GM10266 (cell line): ENCODE measurements at regions not wholly inside any gene's neighbourhood (a gene's known extent, or its start where the extent isn't known, plus 50 kb on each side); places are given as distances from the start of the nearest gene placed in this dataset.

Experiments used
- DNase-seq: peaks from one replicate; pipeline ENCODE4 v3.0.0; 2012; ENCODE audit errors: extremely low spot score
- CTCF ChIP-seq: IDR thresholded peaks from 2 replicates; pipeline ENCODE4 v1.5.1; 2012; ENCODE audit warnings: mild to moderate bottlenecking, low read depth; ENCODE audit not compliant: control insufficient read depth, insufficient read depth; ENCODE audit errors: missing control alignments

GRCh38 chr2:552906-553305 lies 124.3 kb downstream of the TMEM18 start:
- no peak for TF ChIP-seq CTCF
- no peak for DNase-seq

GRCh38 chr2:551621-552020 lies 125.6 kb downstream of the TMEM18 start:
- no peak for TF ChIP-seq CTCF
- DNase-seq, result no peak

GRCh38 chr2:550860-551567 lies 126.2 kb downstream of the TMEM18 start:
- no peak for DNase-seq
- TF ChIP-seq CTCF, result no peak

DNA sequence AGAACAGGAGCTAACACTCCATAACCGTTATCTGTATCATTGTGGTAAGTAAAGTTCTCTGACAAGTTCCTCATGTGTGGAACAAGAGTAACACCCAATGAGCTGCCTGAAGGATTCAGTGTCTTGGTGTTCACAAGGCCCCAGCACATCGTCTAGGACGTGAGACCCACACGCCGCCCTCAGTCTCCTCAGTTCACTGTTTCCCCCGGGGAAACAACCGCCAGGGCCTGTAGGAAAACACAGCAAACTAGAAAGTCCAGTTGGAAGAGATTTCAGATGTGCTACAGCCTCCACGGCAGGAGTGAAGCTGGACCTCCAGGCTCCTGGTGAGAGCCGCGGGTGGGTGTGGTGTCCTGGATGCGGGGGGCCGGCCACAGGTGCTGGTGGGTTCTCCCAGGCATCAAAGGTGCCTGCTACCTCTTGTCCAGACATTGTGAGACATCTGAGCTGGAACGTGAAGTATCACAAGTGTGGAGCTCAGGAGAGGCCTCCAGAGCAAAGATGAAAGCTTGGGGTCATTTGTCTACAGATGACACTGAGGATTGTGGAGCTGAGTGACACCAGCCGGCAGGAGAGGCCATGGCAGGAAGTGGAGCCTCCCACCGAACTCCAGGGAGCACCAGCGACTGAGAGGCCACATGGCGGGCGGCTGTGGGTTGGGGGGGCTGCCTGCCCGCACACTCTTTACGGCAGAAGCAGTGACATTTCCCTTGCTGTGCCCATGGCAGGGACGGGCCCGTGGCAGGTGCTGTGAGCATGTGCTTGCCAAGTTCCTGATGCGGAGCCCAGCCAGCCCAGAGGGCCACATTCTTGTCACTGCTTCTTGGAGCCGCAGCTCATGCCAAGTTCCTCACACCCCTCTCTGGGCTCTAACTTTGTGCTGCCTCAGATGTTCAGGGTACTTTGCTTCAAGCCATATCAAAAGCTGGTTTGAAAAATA lies 131.2 kb downstream of the TMEM18 start:
- no peak for DNase-seq

GRCh38 chr2:545228-545627 lies 132.0 kb downstream of the TMEM18 start:
- no peak for TF ChIP-seq CTCF
- no peak for DNase-seq

More for the DNA sequence above, 131.2 kb downstream of the TMEM18 start:
- TF ChIP-seq CTCF, result no peak

DNA sequence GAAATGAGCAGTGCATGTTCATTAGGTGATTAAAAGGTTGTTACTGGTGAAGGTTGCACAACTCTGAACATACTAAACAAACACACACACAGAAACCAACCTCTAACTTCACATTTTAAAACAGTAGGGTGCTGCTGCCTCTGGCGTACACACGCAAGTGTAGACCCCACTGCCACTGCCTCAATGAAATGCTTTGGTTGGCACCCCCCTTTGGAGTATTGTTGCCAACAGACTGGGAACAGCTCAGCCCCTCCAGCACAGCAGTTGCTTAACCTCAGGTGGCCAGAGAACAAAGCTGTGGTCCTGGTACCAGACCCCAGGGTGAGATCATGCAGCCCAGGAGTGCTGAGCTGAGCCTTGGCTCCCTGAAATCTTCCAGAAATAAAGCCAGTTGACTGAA lies 138.6 kb downstream of the TMEM18 start:
- no peak for TF ChIP-seq CTCF
- no peak for DNase-seq

DNA sequence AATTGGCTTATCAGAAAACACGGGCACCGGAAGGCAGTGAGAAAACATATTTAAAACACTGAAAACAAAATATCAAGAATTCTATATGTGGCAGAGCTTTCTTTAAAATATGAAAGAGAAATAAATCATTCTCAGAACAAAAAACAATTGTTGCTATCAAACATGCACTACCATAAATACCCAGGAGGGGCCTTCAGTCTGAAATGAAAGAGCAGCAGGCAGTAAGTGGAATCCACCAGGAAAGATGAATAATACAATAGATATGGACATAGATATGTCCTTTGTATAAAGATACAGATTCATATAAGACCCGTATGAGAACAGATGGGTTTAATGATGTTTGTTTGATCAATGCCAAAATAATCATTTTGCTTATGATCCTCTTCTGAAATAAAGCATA lies 142.0 kb downstream of the TMEM18 start:
- no peak for TF ChIP-seq CTCF
- no peak for DNase-seq
